HG02885 (cell line): ENCODE measurements at regions not wholly inside any gene's neighbourhood (a gene's known extent, or its start where the extent isn't known, plus 50 kb on each side); places are given as distances from the start of the nearest gene placed in this dataset.
"Not testable (repeated sequence)": the region's sequence is repeated elsewhere in the genome, so short reads cannot be mapped to it uniquely, and the experiment has no call there.

Source experiments
- ATAC-seq: cut with Tn5 transposase; IDR thresholded peaks from one replicate; pipeline ENCODE4 v1.9.1; 2021; ENCODE audit warnings: mild to moderate bottlenecking; ENCODE audit not compliant: unreplicated experiment, poor library complexity

DNA sequence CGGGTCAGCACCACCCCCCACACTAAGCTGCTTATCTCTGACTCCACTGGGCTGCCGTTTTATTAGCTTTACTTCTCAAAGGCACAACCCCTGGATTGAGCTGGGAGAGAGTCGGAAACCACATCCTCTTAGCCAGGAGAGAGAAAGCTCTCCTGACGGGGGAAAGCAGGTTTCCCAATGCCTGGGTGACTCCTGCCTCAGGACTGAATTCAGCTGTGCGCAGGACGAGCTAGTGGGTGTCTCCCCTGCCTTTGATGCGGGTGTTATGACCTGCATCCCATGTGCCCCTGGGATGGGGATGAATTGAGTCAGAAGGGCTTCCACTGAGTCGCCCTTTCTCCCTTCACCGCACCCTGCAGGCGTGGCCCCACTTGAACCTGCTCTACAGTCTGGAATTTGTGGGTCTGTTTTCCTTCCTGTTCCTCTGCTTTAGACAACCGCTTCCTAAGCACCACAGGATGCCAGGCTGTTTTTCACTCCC lies 819.2 kb upstream of the EEF2KMT start:
- ATAC-seq, result no peak

DNA sequence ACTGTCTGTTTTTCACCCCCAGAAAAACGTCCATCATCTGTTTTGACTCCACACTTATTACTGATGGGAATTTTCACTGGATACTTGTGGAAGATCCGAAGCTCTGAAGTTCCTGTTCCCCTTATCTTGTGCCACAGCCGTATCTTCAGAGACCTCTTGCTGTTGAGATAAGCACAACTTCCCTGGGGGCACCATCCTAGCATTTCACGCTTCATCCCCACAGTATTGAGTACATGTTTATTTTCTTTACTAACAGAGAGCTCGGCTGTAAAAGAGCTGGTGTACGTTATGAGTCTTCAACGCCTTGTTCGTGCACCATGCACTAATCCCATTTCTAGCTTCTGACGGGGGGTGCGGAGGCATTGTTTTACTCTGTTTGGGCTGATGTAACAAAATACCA lies 813.6 kb upstream of the EEF2KMT start:
- ATAC-seq, result no peak

- ATAC-seq, result not testable (repeated sequence)
These were observed 812.0 kb upstream of the EEF2KMT start for GRCh38 chr16:5909556-5909955.

- no peak for ATAC-seq
These were observed 809.9 kb upstream of the EEF2KMT start for GRCh38 chr16:5907544-5907943.

DNA sequence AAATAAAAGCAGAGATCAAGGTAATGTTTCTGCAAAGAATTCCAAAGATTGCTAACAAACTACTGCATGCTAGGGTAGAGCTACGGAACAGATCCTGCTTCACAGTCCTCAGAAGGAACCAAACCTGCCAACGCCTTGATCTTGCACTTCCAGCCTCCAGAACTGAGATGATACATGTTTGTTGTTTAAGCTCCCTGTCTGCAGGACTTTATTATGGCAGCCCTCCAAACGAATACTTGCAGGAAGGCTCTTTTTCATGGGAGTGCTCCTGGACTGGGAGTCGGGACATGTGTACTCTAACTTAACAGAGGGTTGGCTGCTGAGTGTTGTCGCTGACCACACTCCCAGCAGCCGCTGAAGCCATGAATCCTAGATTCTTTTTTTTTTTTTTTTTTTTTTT lies 808.8 kb upstream of the EEF2KMT start:
- no peak for ATAC-seq

DNA sequence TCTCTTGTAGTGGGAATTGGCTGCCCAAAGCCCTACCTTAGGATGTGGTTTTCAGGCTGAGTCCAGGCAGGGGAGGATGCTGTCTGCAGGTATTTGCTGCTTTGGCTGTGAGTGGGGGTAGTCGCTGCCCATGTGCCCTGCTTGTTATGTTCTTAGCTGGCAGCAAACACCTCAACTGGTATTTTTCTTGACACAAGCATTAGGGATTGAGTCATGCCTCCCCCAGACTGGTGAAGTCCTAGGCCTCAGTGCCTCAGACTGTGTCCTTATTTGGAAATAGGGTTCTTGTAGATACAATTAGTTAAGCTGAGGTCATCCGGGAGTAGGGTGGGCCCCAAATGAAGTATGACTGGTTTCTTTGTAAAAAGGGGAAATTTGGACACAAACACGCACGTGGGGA lies 808.3 kb upstream of the EEF2KMT start:
- no peak for ATAC-seq

- ATAC-seq, result no peak
These were observed 806.2 kb upstream of the EEF2KMT start for GRCh38 chr16:5903832-5904231.

DNA sequence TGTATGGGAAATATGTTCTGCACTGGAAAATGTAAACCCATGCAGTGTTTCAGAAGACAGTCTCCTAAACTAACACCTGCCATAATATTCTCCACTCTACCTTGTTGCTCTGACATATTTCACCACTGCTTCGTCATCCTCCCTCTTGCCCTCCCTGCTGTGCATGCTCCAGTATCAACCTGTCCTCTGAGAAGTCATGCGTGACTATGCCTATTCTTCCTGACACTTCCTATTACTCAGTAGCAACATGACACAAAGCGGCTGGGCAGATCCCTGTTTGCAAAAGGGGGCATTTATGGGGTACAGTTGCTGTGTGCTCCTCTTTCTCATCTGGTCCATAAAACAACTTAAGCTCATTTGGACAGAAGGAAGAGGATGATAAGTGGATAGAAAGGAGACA lies 805.6 kb upstream of the EEF2KMT start:
- no peak for ATAC-seq

DNA sequence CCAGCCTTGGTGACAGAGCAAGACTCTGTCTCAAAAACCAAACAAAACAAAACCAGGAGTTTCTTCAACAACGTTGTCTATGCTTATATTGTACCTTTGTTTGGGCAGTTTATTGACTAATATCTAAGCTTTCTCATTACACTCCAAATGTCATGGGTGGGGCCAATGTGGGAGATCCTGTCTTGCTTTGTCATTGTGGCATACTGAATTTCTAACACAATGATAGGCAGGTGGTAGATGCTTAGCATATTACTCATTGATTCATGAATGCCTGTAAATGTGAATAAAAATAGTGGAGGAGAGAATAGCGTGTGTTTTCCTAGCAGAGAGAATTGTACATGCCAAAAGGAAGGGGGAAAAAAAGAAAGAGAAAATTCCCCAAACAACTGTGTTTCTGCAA lies 802.5 kb upstream of the EEF2KMT start:
- ATAC-seq, result no peak

- ATAC-seq, result no peak
These were observed 798.4 kb upstream of the EEF2KMT start for GRCh38 chr16:5895976-5896375.

DNA sequence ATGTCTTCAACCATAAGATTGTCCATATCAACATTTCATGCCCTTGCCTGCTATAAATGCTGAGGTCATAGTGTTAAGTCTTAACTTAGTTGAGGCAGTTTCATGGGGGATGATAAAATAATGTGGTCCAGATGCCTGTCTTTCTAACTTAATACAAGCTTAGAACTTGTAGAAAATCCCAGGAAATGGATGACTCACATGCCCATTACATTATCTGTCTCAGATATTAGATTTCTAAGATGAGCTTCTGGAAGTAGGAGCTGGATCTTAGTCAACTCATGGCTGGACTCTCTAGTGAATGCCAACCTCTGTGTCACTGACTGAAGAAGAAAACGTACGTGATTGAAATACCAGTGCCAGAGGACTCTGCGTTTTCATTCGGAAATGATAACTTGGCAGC lies 797.5 kb upstream of the EEF2KMT start:
- ATAC-seq, result no peak

DNA sequence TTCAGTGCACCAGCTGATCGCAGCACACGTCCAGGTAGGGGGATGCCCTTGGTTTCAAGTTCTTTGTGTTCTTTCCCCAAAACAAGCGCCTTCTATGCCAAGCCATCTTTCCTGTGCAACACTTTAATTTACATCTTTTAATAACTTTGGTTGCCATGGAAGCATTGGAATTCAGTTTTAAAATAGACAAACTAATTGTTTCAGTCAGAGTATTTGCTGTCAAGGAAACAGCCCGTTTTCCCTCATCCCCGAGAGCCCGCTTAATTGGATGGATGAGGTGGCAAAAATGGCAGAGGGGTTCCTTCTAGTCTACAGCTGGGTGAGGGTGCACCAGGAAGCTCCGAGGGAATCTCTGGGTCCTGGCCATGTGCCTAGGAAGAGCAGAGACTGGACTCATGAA lies 793.7 kb upstream of the EEF2KMT start:
- ATAC-seq, result no peak

GRCh38 chr16:5885521-5885920 lies 787.9 kb upstream of the EEF2KMT start:
- no peak for ATAC-seq

DNA sequence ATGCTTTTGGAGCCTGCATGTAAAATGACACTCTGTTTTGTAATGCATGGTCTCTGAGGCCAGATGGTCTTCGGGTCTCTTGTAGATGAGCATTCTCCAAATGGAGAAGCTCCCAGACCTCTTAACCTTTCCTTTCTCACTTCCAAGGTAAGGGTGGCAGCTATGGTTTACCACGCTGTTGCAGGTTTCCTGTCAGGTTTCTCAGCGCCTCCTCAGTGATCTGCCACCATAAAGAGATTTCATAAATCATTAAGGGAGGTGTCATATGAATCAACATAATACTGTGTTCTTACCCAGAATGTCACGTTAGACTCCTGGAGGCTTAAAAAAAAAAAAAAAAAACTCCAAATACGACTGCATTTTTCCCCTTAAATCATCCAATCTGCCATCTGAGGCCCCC lies 787.4 kb upstream of the EEF2KMT start:
- ATAC-seq, result no peak

GRCh38 chr16:5884339-5884738 lies 786.7 kb upstream of the EEF2KMT start:
- ATAC-seq, result no peak

DNA sequence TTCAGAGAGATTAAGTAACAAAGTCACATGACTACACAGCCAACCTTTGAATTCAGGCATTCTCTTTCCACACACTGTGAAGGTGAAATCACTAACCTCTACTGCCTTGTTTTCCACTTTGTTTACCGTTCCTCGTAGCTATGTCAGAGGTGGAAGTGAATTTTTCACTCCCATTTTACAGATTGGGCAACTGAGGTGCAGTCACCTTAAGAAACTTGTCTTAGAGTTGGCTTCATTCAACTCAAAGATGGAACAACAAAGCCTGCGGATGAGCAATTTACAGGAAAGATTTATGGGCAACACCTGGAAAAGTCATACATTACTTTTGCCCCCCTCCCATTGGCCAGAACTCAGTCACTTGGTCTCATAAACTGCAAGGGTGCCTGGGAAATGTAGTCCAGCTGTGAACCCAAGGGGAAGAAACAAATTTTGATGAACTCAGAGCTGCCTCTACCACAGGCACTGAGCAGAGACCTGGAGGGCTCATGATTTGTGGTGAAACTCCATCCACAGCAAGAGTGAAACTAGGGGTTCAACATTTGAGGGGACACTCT lies 784.6 kb upstream of the EEF2KMT start:
- no peak for ATAC-seq

- ATAC-seq, result no peak
These were observed 777.8 kb upstream of the EEF2KMT start for GRCh38 chr16:5875416-5875815.

- ATAC-seq, result no peak
These were observed 777.3 kb upstream of the EEF2KMT start for GRCh38 chr16:5874899-5875298.

DNA sequence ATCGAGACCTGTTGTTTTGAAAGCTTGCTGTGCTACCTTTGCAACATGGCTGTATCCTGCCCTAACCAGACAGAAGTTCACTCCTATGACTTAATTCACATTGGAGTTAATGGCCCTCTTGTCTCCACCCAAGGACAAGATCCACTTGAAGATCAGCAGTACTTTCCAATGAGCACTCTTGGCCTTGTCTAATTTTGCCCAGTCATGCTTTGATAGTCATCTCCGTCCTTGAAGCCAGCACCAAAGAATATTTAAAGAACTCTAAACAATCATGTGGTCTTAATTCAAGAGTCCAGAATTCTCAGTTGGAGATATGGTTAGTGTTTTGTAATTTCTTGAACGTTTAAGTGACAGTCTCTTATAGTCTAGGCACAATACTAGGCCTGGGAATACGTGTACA lies 775.6 kb upstream of the EEF2KMT start:
- no peak for ATAC-seq

DNA sequence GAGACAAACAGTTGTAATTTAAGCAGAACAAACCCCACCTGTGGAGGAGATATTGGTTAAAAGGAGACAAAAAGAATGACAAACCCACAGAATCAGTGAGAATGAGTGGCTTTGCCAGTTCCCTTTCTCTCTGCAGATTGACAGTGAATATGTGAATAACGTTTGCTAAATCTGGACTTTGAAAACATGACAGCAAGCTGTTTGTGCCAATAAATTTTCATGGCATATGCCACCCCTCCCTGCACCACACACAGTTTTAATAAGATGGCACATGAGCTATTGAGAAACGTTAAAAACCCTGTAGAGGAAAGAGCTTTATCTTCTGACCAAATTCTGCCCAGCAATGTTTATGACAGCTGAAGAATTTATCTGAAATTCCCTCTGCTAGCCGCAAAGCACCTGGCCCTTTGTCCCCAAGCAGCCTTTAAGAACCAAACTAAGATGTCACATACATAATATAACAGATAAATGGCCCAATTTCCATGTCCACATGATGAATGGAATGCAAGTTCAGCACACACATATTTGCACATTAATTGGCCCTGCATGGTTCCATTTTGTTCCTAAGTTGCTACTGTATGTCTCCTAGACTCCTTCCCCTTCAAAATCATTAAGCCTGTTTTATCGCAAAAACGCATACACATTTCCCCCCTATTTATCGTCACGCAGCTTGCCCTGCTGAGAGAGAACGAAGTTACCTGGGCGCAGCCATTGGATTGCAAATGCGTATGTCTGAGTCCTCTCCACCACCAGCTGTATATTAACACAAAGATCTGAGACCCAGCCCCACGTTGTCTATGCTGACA lies 773.5 kb upstream of the EEF2KMT start:
- no peak for ATAC-seq

GRCh38 chr16:5867250-5867649 lies 769.7 kb upstream of the EEF2KMT start:
- no peak for ATAC-seq

DNA sequence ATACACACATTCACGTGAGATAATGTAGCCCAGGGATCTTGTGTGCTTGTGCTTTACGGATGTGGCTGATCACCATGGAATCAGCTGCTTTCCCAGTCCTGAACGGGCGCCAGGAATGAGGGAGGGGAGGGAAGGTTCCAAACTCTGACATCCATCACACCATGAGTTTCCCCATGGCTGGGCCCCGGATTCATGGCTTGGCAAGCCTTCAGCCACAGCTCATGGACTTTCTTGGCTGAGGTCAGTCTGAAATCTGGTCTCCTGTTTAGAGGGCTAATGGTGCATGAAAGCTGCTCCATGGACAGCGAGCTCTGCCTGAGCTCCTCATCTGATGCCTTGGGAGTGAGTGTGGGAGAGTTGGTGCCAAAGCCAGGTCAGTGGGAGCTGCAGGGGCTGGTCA lies 767.6 kb upstream of the EEF2KMT start:
- no peak for ATAC-seq
